Loucy (cell line): ENCODE measurements at regions not wholly inside any gene's neighbourhood (a gene's known extent, or its start where the extent isn't known, plus 50 kb on each side); places are given as distances from the start of the nearest gene placed in this dataset.

Experiments used
- H2AFZ ChIP-seq: fragments of 200-600 bp; sonication (generic); 2 replicates; pipeline ENCODE4 v1.6.0; 2016; ENCODE audit warnings: antibody characterized with exemption, mild to moderate bottlenecking, low read length, moderate library complexity
- H3F3A ChIP-seq: fragments of 200-600 bp; 2 replicates; pipeline ENCODE4 v1.6.0; 2016; ENCODE audit warnings: antibody characterized with exemption, low read depth, mild to moderate bottlenecking
- H3K27me3 ChIP-seq: fragments of 200-600 bp; sonication (generic); 2 replicates; pipeline ENCODE4 v1.6.1; 2014; ENCODE audit warnings: low read length, mild to moderate bottlenecking; ENCODE audit not compliant: insufficient read depth, poor library complexity, severe bottlenecking
- H3K36me3 ChIP-seq: fragments of 200-600 bp; sonication (generic); 2 replicates; pipeline ENCODE4 v1.6.1; 2016; ENCODE audit warnings: low read length; ENCODE audit not compliant: insufficient read depth
- H3K4me1 ChIP-seq: fragments of 200-600 bp; sonication (generic); 2 replicates; pipeline ENCODE4 v1.5.1; 2014; ENCODE audit warnings: low read length, mild to moderate bottlenecking; ENCODE audit not compliant: insufficient read depth, poor library complexity, severe bottlenecking
- H3K4me2 ChIP-seq: fragments of 200-600 bp; sonication (generic); 2 replicates; pipeline ENCODE4 v1.6.0; 2014; ENCODE audit warnings: antibody characterized with exemption, low read length, low read depth, mild to moderate bottlenecking; ENCODE audit not compliant: poor library complexity, severe bottlenecking
- H3K4me3 ChIP-seq: fragments of 200-600 bp; sonication (generic); 2 replicates; pipeline ENCODE4 v1.5.1; 2014; ENCODE audit warnings: low read length, mild to moderate bottlenecking, mixed read lengths; ENCODE audit not compliant: poor library complexity, severe bottlenecking
- H3K79me2 ChIP-seq: fragments of 200-600 bp; sonication (generic); 2 replicates; pipeline ENCODE4 v1.6.1; 2014; ENCODE audit warnings: low read length; ENCODE audit not compliant: insufficient read depth
- H3K9ac ChIP-seq: fragments of 200-600 bp; sonication (generic); 2 replicates; pipeline ENCODE4 v1.6.0; 2014; ENCODE audit warnings: mild to moderate bottlenecking, low read depth, low read length, moderate library complexity; ENCODE audit not compliant: poor library complexity, severe bottlenecking
- H3K9me2 ChIP-seq: fragments of 200-600 bp; sonication (generic); replicated peaks from 2 replicates; pipeline ENCODE4 v1.6.1; 2016; ENCODE audit warnings: low read depth, low read length, mixed read lengths
- H3K9me3 ChIP-seq: fragments of 200-600 bp; sonication (generic); 2 replicates; pipeline ENCODE4 v1.6.1; 2014; ENCODE audit warnings: mild to moderate bottlenecking, antibody characterized with exemption, low read length, low read depth; ENCODE audit not compliant: insufficient read depth
- H4K20me1 ChIP-seq: fragments of 200-600 bp; sonication (generic); 2 replicates; pipeline ENCODE4 v1.6.0; 2014; ENCODE audit warnings: antibody characterized with exemption, low read length, mild to moderate bottlenecking; ENCODE audit not compliant: insufficient read depth, poor library complexity, severe bottlenecking
- EZH2phosphoT487 ChIP-seq: fragments of 200-600 bp; IDR thresholded peaks from 2 replicates; pipeline ENCODE4 v1.6.1; 2018; ENCODE audit warnings: antibody characterized with exemption, mild to moderate bottlenecking, moderate library complexity, borderline replicate concordance
- TF ChIP-seq, protein P1 (sequence below): fragments of 200-600 bp; sonication (generic); conservative IDR thresholded peaks from 2 replicates; pipeline ENCODE4 v1.5.1; 2014; ENCODE audit warnings: mild to moderate bottlenecking, antibody characterized with exemption, low read length

DNA sequence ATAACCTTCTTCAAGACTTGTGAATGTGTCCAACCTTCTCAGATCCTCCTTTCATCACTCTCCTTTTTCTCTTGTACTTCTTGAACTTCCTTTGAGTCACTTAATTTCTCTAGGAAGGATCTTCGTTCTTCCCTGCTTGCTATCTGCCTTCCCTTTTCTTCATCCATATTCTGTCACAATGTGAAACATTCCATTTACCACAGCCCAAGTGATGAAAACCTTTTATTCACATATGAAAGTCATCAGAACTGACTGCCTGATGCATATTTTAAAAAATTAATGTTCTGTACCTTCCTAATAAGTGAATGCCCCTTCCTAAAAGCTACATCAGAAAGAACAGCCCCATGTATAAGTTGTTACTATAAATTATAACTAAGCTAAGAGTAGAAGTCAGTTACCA is 520.4 kb upstream of the LUZP2 start:
- H2AFZ ChIP-seq, result no peak overlapping the region

DNA sequence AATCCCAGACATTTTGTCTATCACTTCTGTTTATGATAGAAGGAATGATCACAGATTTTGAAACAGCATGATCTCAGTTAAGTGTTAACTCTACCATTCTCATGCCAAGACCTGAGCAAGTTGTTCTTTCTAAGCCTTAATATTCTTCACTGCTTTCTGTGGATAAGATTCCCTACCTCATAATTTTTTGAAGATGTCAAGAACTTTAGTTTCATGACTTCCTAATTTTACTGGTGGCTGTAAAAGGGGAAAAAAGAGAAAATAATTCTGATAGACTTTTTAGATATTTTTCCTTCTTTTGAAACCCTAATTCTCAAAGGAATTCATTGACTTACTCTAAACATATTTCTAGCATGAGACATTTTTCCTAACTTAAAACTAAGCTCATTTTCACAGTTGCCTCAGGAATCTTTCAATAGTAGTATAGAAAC is 520.0 kb upstream of the LUZP2 start:
- Histone ChIP-seq H3K36me3 (no peaks in the 10 kb centered on the region), H3K9ac (no peak overlapping the region), H3K4me3 (no peak overlapping the region)

More for the DNA sequence above, 520.4 kb upstream of the LUZP2 start:
- H3F3A ChIP-seq, result no peaks in the 10 kb centered on the region
- no peak overlapping the region for H3K4me2 ChIP-seq
- no peaks in the 10 kb centered on the region for H3K9me2 ChIP-seq
- H3K36me3 ChIP-seq, result no peaks in the 10 kb centered on the region
- no peaks in the 10 kb centered on the region for H3K79me2 ChIP-seq
- no peak overlapping the region for H3K4me3 ChIP-seq
- no peak for TF ChIP-seq EZH2phosphoT487
- TF ChIP-seq, protein P1, sequence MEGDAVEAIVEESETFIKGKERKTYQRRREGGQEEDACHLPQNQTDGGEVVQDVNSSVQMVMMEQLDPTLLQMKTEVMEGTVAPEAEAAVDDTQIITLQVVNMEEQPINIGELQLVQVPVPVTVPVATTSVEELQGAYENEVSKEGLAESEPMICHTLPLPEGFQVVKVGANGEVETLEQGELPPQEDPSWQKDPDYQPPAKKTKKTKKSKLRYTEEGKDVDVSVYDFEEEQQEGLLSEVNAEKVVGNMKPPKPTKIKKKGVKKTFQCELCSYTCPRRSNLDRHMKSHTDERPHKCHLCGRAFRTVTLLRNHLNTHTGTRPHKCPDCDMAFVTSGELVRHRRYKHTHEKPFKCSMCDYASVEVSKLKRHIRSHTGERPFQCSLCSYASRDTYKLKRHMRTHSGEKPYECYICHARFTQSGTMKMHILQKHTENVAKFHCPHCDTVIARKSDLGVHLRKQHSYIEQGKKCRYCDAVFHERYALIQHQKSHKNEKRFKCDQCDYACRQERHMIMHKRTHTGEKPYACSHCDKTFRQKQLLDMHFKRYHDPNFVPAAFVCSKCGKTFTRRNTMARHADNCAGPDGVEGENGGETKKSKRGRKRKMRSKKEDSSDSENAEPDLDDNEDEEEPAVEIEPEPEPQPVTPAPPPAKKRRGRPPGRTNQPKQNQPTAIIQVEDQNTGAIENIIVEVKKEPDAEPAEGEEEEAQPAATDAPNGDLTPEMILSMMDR, result no peak
- no peaks in the 10 kb centered on the region for H3K27me3 ChIP-seq
- H4K20me1 ChIP-seq, result no peaks in the 10 kb centered on the region
- H3K4me1 ChIP-seq, result no peaks in the 10 kb centered on the region
- H3K9ac ChIP-seq, result no peak overlapping the region
- no peaks in the 10 kb centered on the region for H3K9me3 ChIP-seq

DNA sequence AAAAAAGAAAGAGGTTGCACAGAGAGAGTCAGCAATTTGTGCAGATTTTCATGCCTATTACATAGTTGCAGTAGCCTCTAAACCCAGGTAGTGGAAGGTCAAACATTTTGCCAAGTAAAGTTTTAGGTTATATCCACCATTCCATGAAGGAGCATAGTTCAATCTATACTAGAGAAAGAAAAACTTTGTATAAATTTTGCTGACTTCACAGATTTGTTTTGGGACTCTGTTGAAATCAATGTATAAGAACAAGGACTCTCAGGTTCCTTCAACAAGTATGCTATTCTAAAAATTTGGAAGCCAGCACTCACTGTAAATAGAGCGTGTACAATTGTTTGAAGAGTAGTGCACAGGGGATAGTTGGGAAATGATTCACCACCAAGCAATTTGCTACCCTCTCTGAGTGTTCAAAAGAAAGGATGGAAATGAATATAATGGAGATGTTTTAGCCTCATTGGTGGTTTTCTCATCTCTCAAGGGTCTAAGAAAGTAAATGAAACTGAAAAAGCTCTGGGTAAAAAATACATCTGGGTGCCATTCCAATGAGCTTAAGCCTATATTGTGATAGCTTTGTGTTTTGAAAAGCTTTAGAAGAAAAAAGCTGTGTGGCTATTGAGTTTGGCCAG is 508.4 kb upstream of the LUZP2 start:
- H3K4me1 ChIP-seq, result no peaks in the 10 kb centered on the region
- no peak overlapping the region for H3K4me2 ChIP-seq
- H3K79me2 ChIP-seq, result no peaks in the 10 kb centered on the region
- no peaks in the 10 kb centered on the region for H4K20me1 ChIP-seq
- H3K4me3 ChIP-seq, result no peak overlapping the region
- no peaks in the 10 kb centered on the region for H3F3A ChIP-seq
- H3K9me2 ChIP-seq, result no peaks in the 10 kb centered on the region
- H2AFZ ChIP-seq, result 0 out of 2 replicates have a peak overlapping the region, but pooled peaks have one; percentile 3
- H3K27me3 ChIP-seq, result no peaks in the 10 kb centered on the region
- no peak for TF ChIP-seq EZH2phosphoT487
- TF ChIP-seq, protein P1, result no peak
- H3K9me3 ChIP-seq, result no peaks in the 10 kb centered on the region
- no peaks in the 10 kb centered on the region for H3K36me3 ChIP-seq
- no peak overlapping the region for H3K9ac ChIP-seq

More for the DNA sequence above, 520.0 kb upstream of the LUZP2 start:
- H4K20me1 ChIP-seq, result no peaks in the 10 kb centered on the region
- H3K9me2 ChIP-seq, result no peaks in the 10 kb centered on the region
- no peaks in the 10 kb centered on the region for H3K9me3 ChIP-seq
- TF ChIP-seq EZH2phosphoT487, result no peak
- TF ChIP-seq, protein P1, result no peak
- no peak overlapping the region for H2AFZ ChIP-seq
- H3K4me1 ChIP-seq, result no peaks in the 10 kb centered on the region
- H3F3A ChIP-seq, result no peaks in the 10 kb centered on the region
- H3K79me2 ChIP-seq, result no peaks in the 10 kb centered on the region
- no peaks in the 10 kb centered on the region for H3K27me3 ChIP-seq
- H3K4me2 ChIP-seq, result no peak overlapping the region
